Suppressor macrophage (primary cell): ENCODE measurements at regions not wholly inside any gene's neighbourhood (a gene's known extent, or its start where the extent isn't known, plus 50 kb on each side); places are given as distances from the start of the nearest gene placed in this dataset.

Source experiments
- DNase-seq, 4 experiments: peaks; one replicate each; pipeline ENCODE4 v3.0.0-alpha.2; 2020 to 2022

DNA sequence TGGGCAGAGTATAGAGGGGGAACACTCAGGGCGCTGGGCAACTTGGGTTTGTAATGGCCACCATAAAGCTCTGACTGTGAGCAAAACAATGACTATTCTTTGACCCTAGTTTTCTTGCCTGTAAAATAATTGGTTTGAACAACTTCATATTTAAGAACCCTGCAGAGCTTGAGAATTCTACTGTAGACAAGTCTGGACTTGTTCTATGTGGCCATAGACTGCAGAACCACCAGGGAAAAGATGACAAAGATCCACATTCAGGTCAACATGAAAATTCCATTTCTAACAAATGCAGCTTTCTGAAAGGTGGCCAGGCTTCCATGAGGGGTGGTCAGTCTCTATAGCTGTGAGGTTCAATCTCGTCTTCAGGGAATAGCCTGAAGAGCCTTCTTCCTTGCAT is 239.4 kb upstream of the LRRN1 start:
- no peak for DNase-seq

- DNase-seq = no peak
Measured at GRCh38 chr3:3556078-3556477, 243.2 kb upstream of the LRRN1 start.

DNA sequence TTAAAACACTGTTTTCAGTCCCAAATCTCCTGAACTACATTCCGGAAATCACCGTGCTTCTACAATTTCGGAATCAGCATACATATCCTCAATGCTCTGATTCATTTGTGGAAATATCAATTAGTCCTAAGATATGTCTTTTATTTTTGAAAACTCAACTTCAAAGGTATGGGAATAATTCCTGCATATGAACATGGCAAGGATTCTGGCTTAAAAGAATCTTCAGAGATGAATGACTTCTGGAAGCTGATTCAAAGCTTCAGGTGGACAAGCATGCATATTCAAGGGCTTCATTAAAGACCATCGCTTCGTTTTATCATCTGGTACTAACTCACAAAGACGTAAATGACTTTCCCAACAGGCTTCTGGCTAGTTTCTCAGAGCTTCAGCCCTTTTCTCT is 246.0 kb upstream of the LRRN1 start:
- no peak for DNase-seq

DNA sequence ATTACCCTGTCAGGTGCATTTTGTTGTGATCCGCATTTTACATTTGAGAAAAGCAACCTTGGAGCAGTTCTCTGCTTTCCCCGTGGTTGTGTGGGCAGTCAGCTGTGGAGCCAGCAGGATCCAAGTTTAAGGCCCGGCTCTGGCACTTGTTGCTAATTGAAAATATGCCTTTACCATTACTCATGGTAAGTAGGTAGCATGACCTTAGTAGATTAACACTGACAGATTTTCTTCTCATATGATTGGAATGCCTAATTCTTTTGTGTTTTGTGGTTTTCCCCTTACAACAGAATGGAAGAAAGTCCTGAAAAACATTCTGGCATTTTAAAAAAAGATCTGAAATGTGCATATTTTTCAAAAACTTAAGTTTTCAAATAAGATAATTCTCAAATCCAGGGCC is 246.5 kb upstream of the LRRN1 start:
- DNase-seq = no peak

DNA sequence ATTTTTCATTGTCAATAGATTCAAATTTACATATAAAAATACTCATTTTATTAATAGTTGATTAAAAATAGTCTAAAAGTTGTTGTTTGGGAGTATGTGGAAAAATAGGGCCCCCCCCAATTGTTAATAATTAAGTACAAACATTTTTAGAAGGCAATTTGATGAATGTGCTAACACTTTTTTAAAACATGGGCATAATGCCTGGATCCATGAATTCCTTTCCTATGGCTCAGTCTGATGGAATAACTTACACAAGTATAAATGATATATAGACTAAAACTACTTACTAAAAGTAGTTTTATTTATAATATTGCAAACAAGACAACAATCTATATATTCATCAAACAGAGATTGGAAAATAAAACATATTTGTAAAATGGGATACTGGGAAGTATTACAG is 247.2 kb upstream of the LRRN1 start:
- DNase-seq = no peak

DNA sequence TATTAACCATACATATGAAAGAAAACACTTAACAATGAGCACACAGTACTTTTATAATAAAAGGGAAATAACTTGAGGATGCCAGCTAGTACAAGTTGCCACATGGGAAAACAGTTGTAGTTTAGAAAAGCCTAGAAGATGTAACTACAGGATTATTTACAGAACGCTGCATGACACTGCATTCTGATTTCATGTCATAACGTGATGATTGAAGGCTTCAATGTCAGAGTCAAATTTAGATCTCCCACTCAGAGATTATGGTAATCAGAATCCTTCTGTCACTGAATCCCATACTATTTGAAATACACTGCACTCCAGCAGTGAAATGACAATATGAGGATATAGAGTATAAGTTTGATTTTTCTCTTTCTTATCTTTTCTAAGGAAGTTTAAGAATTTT is 253.9 kb upstream of the LRRN1 start:
- DNase-seq = no peak

DNA sequence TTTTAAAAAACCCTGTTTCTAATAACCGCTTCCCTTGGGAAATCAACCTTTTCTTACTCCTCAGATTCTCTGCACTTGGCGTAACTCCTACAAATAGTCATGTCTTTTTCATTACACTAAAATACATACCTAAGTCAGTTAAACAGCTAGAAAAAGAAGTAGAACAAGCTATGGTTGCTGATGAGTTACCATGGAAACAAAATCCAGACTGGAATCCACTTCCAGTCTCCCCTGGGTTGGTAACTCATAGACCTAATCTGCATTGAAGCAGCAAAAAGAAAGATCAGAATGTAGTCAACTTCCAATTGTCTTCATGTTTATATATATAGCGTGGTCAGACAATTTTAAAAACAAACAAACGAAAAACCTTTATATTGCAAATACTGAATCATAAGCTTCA is 260.8 kb upstream of the LRRN1 start:
- no peak for DNase-seq

DNA sequence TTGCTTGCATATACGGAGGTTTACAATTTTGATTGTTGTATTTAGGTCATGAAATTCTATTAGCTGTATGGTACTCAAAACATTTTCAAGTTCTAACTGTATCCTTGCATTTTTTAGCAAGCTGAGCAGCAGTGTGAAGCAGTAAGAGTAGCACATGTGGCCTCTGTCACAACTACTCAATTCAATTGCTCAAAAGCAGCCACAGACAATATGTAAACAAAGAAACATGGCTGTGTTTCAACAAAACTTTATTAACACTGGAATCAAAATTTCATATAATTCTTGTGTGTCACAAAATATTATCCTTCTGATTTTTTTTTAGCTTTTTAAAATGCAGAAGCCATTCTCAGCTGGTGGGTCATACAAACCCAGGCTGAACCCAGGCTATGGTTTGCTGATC is 266.7 kb upstream of the LRRN1 start:
- DNase-seq = no peak

- DNase-seq = no peak
Measured at GRCh38 chr3:3531476-3531875, 267.8 kb upstream of the LRRN1 start.

DNA sequence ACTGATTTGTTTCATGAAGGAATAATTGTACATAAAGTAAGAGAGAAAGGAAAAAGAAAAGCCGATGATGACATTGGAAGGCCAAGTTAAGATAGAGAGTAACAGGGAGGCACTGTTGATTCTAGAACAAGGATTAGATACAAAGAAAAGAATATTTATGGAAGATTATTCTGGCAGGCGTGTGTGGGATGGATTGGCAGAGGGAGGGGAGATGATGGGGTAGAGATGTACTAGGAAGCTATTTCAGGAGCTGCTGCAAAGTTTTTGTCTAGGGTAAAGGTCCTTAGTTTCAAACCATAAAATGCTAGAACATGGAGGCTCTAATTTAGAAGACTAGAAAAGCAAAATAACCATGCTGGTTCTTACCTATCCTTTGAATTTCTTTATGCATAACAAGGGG is 280.0 kb upstream of the LRRN1 start:
- DNase-seq = no peak

DNA sequence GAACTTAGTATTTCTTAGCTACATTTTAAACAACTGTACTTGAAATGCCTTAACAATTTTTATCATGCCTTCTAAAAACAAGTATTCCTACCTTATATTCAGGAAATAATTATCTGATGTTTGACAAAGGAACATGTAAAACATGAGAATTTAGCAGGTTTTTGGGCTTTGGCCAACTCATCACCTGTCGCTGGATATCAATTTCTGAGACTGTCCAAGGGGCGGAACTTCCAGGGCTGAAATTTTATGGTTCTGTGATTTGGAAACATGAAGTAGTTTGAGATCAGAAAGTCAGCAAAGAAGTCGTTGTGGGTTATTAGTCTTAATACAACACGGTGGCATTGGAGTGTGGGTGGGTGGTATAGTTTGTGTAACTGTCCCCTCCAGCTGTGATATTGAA is 282.2 kb upstream of the LRRN1 start:
- no peak for DNase-seq

DNA sequence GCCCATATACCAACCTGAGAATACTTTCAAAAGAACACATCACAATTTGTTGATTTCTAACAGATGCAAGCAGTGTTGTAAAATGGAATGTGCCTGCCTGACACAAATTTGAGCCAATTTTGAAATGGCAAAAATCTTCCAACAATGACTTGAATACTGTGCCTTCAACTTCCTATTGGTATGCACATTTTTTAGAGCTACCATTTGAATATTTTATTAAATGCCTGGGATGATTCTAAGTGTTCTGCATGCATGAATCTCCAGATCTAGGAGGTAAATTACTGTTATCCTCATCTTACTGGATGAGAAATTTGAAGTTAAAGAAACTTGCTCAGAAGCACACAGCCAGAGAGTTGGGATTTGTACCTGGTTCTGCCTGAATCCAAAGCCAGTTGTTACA is 282.8 kb upstream of the LRRN1 start:
- no peak for DNase-seq

- DNase-seq = no peak
Measured at GRCh38 chr3:3509665-3510064, 289.6 kb upstream of the LRRN1 start.

- DNase-seq = no peak
Measured at GRCh38 chr3:3504686-3505085, 294.5 kb upstream of the LRRN1 start.

GRCh38 chr3:3503411-3503810 is 295.8 kb upstream of the LRRN1 start:
- no peak for DNase-seq

DNA sequence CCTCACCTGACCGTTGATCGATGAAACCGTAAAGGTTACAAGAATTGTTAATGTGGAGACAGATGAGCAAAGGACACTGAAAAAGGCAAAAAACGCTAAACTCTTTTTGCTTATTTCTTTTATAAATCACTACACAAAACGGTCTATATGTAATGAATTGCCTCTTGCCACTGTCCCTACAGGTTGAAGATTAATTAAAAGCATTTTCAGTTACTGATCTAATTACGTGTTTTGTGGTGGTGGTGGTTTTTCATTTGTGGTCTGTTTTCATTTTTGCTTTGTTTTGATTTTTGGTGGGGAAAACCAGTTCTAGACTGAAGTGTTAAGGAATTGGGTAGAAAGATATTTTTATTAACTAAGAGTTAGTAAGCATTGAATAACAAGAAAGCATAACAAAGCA is 299.2 kb upstream of the LRRN1 start:
- DNase-seq = no peak

- no peak for DNase-seq
Measured at GRCh38 chr3:3499012-3499562, 300.1 kb upstream of the LRRN1 start.

DNA sequence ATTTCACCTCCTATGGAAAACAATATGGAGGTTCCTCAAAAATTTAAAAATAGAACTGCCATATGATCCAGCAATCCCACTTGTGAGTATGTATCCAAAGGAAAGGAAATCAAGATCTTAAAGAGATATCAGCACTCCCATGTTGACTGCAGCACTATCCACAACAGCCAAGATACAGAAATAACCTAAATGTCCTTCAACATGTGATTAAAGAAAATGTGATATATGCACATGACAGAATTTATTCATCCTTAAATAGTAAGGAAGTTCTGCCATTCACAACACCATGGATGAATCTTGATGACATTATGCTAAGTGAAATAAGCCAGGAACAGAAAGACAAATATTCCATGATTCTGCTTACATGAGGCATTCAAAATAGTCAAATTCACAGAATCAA is 303.6 kb upstream of the LRRN1 start:
- DNase-seq = no peak

- no peak for DNase-seq
Measured at GRCh38 chr3:3476669-3477068, 297.2 kb upstream of the CRBN start.

DNA sequence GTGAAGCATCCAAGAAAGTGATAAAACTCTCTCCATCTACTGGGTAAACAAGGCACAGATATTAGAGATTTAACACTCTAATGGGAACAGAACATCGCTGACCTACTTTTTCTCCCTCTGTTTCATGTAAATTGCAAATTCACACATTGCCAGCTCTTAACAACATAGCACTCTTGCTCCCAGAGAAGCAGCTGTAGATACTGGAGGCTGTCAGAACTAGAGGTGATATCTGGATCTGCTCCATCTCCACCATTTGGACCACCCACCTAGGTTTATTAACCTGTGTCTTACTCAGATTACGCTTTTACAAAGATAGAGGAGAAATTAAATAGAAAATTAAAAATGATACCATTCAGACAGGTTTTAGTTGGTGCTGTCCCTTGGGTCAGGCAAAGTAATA is 289.1 kb upstream of the CRBN start:
- DNase-seq = no peak

DNA sequence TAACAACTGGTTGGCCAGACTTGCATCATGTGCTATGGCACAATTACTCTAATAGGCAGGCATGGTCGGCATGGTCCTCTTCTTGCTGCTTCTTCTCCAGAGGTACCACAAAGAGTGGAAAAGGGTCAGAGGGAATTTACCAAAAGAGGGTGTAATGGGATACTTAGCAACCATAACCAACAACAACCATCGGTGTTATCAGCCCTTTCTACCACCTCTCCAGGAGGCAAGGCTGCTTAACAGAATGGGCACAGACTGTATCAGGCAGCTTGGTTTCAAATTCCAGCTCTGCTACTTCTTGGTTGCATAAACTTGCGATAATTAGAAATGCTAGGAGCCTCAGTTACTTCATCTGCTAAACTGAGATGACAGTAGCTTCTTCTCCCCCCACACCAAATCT is 284.6 kb upstream of the CRBN start:
- DNase-seq = no peak

DNA sequence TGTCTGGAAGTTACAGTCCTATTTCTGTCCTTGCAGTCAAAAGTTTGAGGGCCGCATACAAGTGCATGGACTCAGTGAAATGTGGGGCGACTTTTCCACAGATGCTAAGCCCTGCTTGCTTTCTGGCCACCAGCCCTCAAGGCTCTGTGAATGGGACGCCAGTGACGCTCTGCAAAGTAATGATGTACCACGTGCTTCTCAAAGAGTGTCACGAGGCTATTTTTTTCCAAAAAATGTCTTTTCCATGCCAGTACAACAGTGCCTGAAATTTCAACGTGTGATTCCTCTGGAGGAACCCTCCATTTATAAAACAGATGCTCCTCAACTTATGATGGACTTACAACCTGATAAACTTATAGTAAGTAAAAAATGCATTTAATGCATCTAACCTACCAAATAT is 281.8 kb upstream of the CRBN start:
- no peak for DNase-seq

DNA sequence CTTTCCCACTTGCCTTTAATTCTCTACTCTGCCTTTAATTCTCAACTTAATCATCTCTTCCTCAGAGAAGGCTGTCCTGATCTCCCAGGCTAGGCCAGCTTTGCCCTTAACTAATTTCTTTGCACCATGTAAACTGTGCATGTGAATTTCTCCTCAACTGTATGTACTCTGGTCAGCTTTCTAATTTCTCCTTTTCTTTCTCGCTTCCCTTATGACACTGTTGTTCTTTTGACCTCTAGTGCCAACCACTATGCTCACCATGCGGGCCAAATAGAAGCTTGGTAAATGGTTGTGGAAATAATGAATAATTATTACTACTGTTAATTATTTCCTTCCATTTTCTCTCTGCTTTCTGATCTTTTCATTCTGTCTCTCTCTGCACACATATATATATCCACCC is 269.0 kb upstream of the CRBN start:
- DNase-seq = no peak

- no peak for DNase-seq
Measured at GRCh38 chr3:3447641-3448040, 268.1 kb upstream of the CRBN start.

DNA sequence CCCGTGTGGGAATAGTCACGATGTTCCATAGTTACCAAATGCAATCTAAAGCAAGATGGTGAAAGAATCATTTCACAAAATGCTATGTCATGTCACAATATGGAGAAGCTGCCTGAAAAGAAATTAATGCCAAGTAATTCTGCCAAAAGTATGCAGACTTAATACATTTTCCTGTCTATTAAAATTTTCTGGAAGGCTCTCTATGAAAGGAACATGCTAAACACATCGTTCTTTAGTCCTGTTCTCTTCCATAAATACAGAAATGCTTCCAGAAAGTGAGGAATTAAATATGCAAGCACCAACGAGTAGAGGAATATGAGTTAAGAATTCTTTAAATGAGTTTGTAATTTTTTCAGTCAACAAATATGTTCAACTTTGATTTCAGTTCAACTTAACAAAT is 266.8 kb upstream of the CRBN start:
- DNase-seq = no peak

DNA sequence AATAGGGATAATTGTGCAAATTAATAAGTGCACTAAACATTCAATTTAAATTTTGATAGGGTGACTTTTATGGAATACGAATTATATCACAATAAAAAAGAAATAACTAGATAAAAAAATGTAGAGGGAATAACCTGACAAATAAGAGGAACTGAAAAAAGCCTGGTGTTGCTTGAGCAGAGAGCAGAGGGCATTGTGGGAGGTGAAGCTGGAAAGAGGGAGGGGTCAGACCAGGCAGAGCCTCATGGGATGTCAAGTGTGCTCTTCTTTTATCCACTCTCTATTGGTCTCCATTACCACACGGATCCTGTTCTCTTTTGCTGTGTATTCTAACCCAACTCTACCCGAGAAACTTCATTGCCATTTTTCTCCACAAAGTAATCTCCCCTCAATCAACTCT is 264.0 kb upstream of the CRBN start:
- DNase-seq = no peak
